OCI-LY7 (cell line): ENCODE measurements at regions not wholly inside any gene's neighbourhood (a gene's known extent, or its start where the extent isn't known, plus 50 kb on each side); places are given as distances from the start of the nearest gene placed in this dataset.

Source experiments
- BruUV-seq: library from RNA; stranded (reverse); fragments of 400-500 nt; replicated peaks from 2 replicates; lab custom pipeline; 2021; lab: Mats Ljungman, UMichigan
- CTCF ChIA-PET: fragments of 300-600 bp; sonication (Branson Sonifier 250); formaldehyde crosslinking; loops from one replicate; lab custom pipeline; 2022; ENCODE audit warnings: antibody characterized with exemption; ENCODE audit not compliant: unreplicated experiment; lab: Charles Lee
- POLR2A ChIA-PET: fragments of 300-600 bp; sonication (Branson Sonifier 250); formaldehyde crosslinking; loops from one replicate; lab custom pipeline; 2022; ENCODE audit warnings: antibody characterized with exemption; lab: Charles Lee
- DNase-seq: peaks from one replicate; pipeline ENCODE4 v3.0.0-alpha.2; 2015; ENCODE audit warnings: low spot score
- H2AFZ ChIP-seq: fragments of 200-600 bp; sonication (generic), shearing (Covaris generic); 2 replicates; pipeline ENCODE4 v1.6.1; 2014; ENCODE audit warnings: mild to moderate bottlenecking, antibody characterized with exemption, low read length, moderate library complexity
- H3K27ac ChIP-seq: fragments of 200-600 bp; sonication (generic); 2 replicates; pipeline ENCODE4 v1.5.1; 2014; ENCODE audit warnings: mixed run types, low read depth, mild to moderate bottlenecking, moderate library complexity, low read length, inconsistent platforms; ENCODE audit not compliant: poor library complexity, severe bottlenecking
- H3K36me3 ChIP-seq: fragments of 200-600 bp; sonication (generic); 2 replicates; pipeline ENCODE4 v1.6.1; 2014; ENCODE audit warnings: mild to moderate bottlenecking, antibody characterized with exemption, low read length, moderate library complexity, mixed read lengths; ENCODE audit not compliant: insufficient read depth
- H3K4me1 ChIP-seq: fragments of 200-600 bp; sonication (generic); 2 replicates; pipeline ENCODE4 v1.5.1; 2014; ENCODE audit warnings: mild to moderate bottlenecking, low read length; ENCODE audit not compliant: insufficient read depth, poor library complexity, severe bottlenecking
- H3K4me2 ChIP-seq: fragments of 200-600 bp; sonication (generic); 2 replicates; pipeline ENCODE4 v1.6.1; 2014; ENCODE audit warnings: mild to moderate bottlenecking, low read length
- H3K4me3 ChIP-seq: fragments of 200-600 bp; sonication (generic); 2 replicates; pipeline ENCODE4 v1.5.1; 2014; ENCODE audit warnings: mild to moderate bottlenecking, low read depth, low read length; ENCODE audit not compliant: poor library complexity, severe bottlenecking
- H3K79me2 ChIP-seq: fragments of 200-600 bp; sonication (generic); 2 replicates; pipeline ENCODE4 v1.6.1; 2016; ENCODE audit warnings: low read depth, mild to moderate bottlenecking, low read length, moderate library complexity, mixed read lengths; ENCODE audit not compliant: insufficient read depth
- H3K9me2 ChIP-seq: fragments of 200-600 bp; sonication (generic); 2 replicates; pipeline ENCODE4 v1.6.1; 2016; ENCODE audit warnings: mild to moderate bottlenecking, low read length, mixed read lengths; ENCODE audit not compliant: insufficient read depth
- H3K9me3 ChIP-seq: fragments of 200-600 bp; sonication (generic); 2 replicates; pipeline ENCODE4 v1.6.1; 2014; ENCODE audit warnings: mild to moderate bottlenecking, mixed run types, low read length, mixed read lengths
- H4K20me1 ChIP-seq: fragments of 200-600 bp; sonication (generic); 2 replicates; pipeline ENCODE4 v1.6.1; 2014; ENCODE audit warnings: mild to moderate bottlenecking, antibody characterized with exemption, low read length, moderate library complexity, mixed read lengths; ENCODE audit not compliant: insufficient read depth
- CTCF ChIP-seq: fragments of 200-600 bp; sonication (generic); conservative IDR thresholded peaks from 2 replicates; pipeline ENCODE4 v1.5.1; 2014; ENCODE audit warnings: mild to moderate bottlenecking, antibody characterized with exemption, low read length, moderate library complexity, mixed read lengths
- EZH2phosphoT487 ChIP-seq: fragments of 200-600 bp; sonication (generic); IDR thresholded peaks from 2 replicates; pipeline ENCODE4 v1.6.1; 2018; ENCODE audit warnings: low read depth, borderline replicate concordance, mild to moderate bottlenecking, mixed run types, antibody characterized with exemption, low read length, moderate library complexity, mixed read lengths
- intact Hi-C: fragments of 100-400 bp; cut with micrococcal nuclease; formaldehyde crosslinking; loops from one replicate; pipeline ENCODE4 v1.10.0; 2022; ENCODE audit not compliant: unreplicated experiment

- Histone ChIP-seq H3K9me3 (no peaks in the 10 kb centered on the region), H3K9me2 (no peaks in the 10 kb centered on the region), H3K27ac (no peak overlapping the region), H3K36me3 (no peaks in the 10 kb centered on the region), H3K4me3 (no peak overlapping the region), H2AFZ (no peak overlapping the region), H3K79me2 (no peaks in the 10 kb centered on the region), H4K20me1 (no peaks in the 10 kb centered on the region), H3K4me2 (no peak overlapping the region), H3K4me1 (no peaks in the 10 kb centered on the region)
- TF ChIP-seq CTCF (no peak), EZH2phosphoT487 (no peak)
- no peak for DNase-seq
- BruUV-seq: no TSS peak
- ChIA-PET POLR2A (interaction anchor here (0.6 to 1.3 kb wide), 2 partner anchors 10 to 630 kb away, joined by 5 to 6 read pairs; no protein-coding TSS in a partner anchor), CTCF (no interaction called here)
- intact Hi-C loops: no loop called here
Observed at GRCh38 chr7:68058014-68058413, 1061.4 kb downstream of the TYW1 start.

- ChIA-PET POLR2A (no interaction called here), CTCF (no interaction called here)
- no peaks in the 10 kb centered on the region for H4K20me1 ChIP-seq
- no peaks in the 10 kb centered on the region for H3K9me3 ChIP-seq
- no peaks in the 10 kb centered on the region for H3K4me1 ChIP-seq
- no peak overlapping the region for H3K4me3 ChIP-seq
- no peak overlapping the region for H3K27ac ChIP-seq
- H3K9me2 ChIP-seq: no peaks in the 10 kb centered on the region
- DNase-seq: no peak
- intact Hi-C loops: no loop called here
- BruUV-seq: no TSS peak
- TF ChIP-seq EZH2phosphoT487 (no peak), CTCF (peak; percentile 56)
- no peaks in the 10 kb centered on the region for H3K36me3 ChIP-seq
- no peaks in the 10 kb centered on the region for H3K79me2 ChIP-seq
- H3K4me2 ChIP-seq: no peak overlapping the region
- no peak overlapping the region for H2AFZ ChIP-seq
Observed at GRCh38 chr7:68063171-68063570, 1066.5 kb downstream of the TYW1 start.

GRCh38 chr7:68065581-68065980 is 1068.9 kb downstream of the TYW1 start:
- Histone ChIP-seq H3K4me1 (no peaks in the 10 kb centered on the region), H3K27ac (no peak overlapping the region), H3K4me2 (no peak overlapping the region), H3K4me3 (no peak overlapping the region), H2AFZ (no peak overlapping the region), H3K9me3 (no peaks in the 10 kb centered on the region), H3K79me2 (no peaks in the 10 kb centered on the region), H3K9me2 (no peaks in the 10 kb centered on the region), H4K20me1 (no peaks in the 10 kb centered on the region), H3K36me3 (no peaks in the 10 kb centered on the region)
- intact Hi-C loops: no loop called here
- ChIA-PET POLR2A (no interaction called here), CTCF (no interaction called here)
- no peak for TF ChIP-seq EZH2phosphoT487
- no peak for TF ChIP-seq CTCF
- no TSS peak for BruUV-seq
- DNase-seq: no peak
